Activated naive CD4-positive, alpha-beta T cell treated with anti-CD3 and anti-CD28 coated beads, Interleukin-2, amount 50 U/mL, for 24 hours (primary cell): ENCODE measurements at regions not wholly inside any gene's neighbourhood (a gene's known extent, or its start where the extent isn't known, plus 50 kb on each side); places are given as distances from the start of the nearest gene placed in this dataset.
"Not testable (repeated sequence)": the region's sequence is repeated elsewhere in the genome, so short reads cannot be mapped to it uniquely, and the experiment has no call there.

Source experiments
- H3K27ac Mint-ChIP-seq: one replicate; pipeline ENCODE4 v1.8.0; 2021; ENCODE audit warnings: mild to moderate bottlenecking, mixed read lengths
- H3K27me3 Mint-ChIP-seq: one replicate; pipeline ENCODE4 v1.8.0; 2021; ENCODE audit warnings: mixed read lengths
- H3K36me3 Mint-ChIP-seq: one replicate; pipeline ENCODE4 v1.8.0; 2021; ENCODE audit warnings: mixed read lengths
- H3K4me1 Mint-ChIP-seq: one replicate; pipeline ENCODE4 v1.8.0; 2021; ENCODE audit warnings: mixed read lengths
- H3K4me3 Mint-ChIP-seq: one replicate; pipeline ENCODE4 v1.8.0; 2021; ENCODE audit warnings: mild to moderate bottlenecking, mixed read lengths
- H3K9me3 Mint-ChIP-seq: one replicate; pipeline ENCODE4 v1.8.0; 2021; ENCODE audit warnings: mixed read lengths

DNA sequence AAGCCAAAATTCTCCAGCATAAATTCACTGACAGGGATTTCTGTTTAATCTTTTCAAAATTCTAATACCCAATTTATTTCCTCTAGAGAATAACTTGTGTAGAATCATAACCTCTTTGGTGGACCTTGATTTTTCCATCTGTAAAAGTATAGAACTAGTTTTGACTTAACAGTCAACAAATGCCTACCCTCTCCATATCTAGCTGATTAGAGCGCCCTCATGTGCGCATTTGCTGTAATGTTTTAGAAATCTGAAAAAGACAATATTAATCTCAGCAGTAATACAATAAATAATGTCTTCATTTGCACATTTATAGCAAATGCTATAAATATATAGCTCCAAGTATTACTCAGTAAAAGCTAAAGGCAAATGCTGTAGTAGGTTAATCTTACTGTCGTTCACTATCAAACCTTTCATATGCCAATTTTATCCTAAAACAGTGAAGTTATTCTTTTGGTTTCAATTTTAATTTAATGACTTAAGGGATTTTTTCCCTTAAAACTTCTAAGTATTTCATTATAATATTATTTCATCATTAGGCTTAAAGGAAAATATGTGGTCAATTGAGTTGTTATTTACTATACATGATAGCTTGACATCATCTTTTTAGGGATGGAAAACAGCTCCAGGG lies 153.6 kb upstream of the EFCAB3 start:
- H3K4me3 Mint-ChIP-seq, H3K27ac Mint-ChIP-seq, H3K27me3 Mint-ChIP-seq, H3K4me1 Mint-ChIP-seq, H3K9me3 Mint-ChIP-seq, H3K36me3 Mint-ChIP-seq: not testable (repeated sequence)

DNA sequence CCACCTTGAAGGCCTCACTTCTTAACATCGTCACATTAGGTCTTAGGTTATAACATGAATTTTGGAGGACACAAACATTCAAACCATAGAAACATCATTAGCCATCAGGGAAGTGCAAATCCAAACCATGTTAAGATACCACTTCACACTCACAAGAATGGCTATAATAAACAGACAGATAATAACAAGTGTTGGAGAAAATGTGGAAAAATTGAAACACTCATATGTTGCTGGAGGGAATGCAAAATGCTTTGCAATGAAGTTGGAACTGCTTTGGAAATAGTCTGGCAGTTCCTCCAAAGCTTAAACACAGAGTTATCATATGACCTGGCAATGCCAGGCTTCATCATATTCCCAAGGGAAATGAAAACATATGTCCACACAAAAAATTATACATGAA lies 156.8 kb upstream of the EFCAB3 start:
- not testable (repeated sequence) for H3K9me3 Mint-ChIP-seq, H3K4me1 Mint-ChIP-seq, H3K27ac Mint-ChIP-seq, H3K4me3 Mint-ChIP-seq, H3K36me3 Mint-ChIP-seq, H3K27me3 Mint-ChIP-seq

DNA sequence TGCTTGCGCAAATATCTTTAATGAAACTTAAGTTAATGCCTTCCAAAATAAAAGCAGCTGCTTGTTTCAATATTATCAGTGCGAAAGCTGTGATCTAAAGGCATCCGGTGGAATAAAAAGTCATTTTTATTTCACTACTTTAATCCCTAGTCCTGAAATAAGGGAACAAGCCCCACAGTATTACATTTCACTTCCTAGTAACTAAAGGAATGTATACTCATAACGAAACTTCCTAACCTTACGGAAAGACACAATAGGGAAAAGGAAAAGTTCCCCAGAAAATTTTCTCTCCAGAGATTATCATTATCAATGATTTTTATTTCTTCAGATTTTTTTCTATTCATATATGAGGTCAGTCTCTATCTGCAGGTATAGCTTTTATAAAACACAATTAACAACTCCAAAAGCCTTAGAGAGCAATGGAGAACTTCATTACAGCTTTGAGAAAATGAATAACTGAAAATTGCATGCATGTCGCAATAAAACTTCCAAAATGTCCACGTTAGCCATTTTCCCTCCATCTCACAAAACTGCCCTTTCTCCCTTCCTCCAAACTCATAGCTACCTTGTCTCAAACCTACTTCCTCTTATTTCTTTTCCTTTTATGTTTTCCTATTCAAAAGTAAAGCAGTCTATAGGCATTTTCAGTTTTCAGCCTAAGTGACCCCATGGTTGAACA lies 154.3 kb upstream of the MED13 start:
- Mint-ChIP-seq H3K9me3 (no peaks in the 10 kb centered on the region), H3K36me3 (no peaks in the 10 kb centered on the region), H3K4me3 (no peak overlapping the region), H3K27me3 (peaks cover 3% of the 10 kb centered on the region), H3K4me1 (no peaks in the 10 kb centered on the region), H3K27ac (no peak overlapping the region)

DNA sequence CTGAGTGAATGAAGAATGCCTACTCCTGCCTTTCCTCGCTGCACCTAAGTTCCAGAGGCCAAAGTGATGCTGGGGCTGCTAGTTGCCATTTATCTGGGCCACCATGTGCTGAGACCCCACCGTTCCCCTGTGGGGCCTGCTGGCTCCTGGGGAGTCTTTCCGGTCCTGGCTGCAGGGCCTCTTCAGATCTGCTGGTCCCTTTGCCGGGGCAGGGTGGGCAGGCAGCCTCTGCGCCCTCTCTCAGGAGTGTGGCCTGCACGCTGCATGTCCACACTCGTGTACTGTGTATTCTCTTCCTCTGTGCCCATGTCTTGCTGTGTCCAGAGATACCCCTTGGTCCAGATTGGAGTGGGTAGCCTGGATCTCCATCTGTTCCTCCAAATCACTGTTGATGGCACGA lies 151.8 kb upstream of the MED13 start:
- H3K9me3 Mint-ChIP-seq, result no peaks in the 10 kb centered on the region
- H3K27me3 Mint-ChIP-seq, result peaks cover 9% of the 10 kb centered on the region
- H3K4me1 Mint-ChIP-seq, result no peaks in the 10 kb centered on the region
- no peaks in the 10 kb centered on the region for H3K36me3 Mint-ChIP-seq
- no peak overlapping the region for H3K27ac Mint-ChIP-seq
- H3K4me3 Mint-ChIP-seq, result no peak overlapping the region

DNA sequence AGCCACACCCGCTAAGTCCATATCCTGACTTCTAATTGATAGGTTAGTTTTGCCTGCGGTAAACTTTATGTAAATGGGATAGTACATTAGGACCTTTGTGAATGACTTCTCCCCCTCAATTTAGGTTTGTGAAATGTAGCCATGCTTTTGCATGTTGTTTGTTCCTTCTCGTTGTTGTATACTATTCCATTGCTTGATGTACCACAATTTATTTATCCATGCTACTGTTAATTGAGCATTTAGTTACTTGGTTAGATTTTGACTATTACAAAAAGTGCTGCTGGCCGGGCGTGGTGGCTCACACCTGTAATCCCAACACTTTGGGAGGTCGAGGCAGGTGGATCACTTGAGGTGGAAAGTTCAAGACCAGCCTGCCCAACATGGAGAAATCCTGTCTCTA lies 150.8 kb upstream of the MED13 start:
- H3K4me1 Mint-ChIP-seq, H3K27me3 Mint-ChIP-seq, H3K27ac Mint-ChIP-seq, H3K36me3 Mint-ChIP-seq, H3K9me3 Mint-ChIP-seq, H3K4me3 Mint-ChIP-seq: not testable (repeated sequence)

DNA sequence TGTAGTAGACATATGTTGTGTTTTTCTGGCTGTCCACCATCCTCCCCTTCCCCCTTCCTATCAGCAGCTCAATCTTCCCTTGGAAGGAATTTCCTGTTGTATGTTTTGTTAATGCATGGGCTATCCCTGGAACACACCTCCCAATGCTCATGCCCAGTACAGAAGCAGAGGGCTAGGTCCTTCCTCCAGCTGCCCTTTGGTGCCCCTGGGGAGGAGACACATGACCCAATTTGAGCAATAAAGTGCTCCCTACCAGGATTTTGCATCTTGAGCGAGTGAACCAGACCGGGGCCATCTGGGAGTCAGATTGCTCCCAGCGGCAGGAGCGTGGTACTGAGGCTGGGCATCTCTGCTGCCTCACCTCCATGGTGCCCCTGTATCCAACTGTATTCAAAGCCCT lies 141.5 kb upstream of the MED13 start:
- no peaks in the 10 kb centered on the region for H3K4me1 Mint-ChIP-seq
- no peak overlapping the region for H3K27ac Mint-ChIP-seq
- no peak overlapping the region for H3K4me3 Mint-ChIP-seq
- no peaks in the 10 kb centered on the region for H3K9me3 Mint-ChIP-seq
- peaks cover under 1% of the 10 kb centered on the region for H3K36me3 Mint-ChIP-seq
- H3K27me3 Mint-ChIP-seq, result peaks cover 4% of the 10 kb centered on the region

DNA sequence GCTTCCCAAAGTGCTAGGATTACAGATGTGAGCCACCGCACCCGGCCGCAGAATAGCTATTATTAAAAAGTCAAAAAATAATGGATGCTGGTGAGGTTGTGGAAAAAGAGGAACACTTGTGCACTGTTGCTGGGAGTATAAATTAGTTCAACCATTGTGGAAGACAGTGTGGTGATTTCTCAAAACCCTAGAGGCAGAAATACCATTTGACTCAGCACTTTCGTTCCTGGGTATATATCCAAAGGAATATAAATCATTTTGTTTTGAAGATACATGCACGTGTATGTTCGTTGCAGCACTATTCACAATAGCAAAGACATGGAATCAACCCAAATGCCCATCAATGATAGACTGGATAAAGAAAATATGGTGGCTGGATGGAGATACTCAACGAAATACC lies 132.1 kb upstream of the MED13 start:
- not testable (repeated sequence) for H3K36me3 Mint-ChIP-seq, H3K4me1 Mint-ChIP-seq

DNA sequence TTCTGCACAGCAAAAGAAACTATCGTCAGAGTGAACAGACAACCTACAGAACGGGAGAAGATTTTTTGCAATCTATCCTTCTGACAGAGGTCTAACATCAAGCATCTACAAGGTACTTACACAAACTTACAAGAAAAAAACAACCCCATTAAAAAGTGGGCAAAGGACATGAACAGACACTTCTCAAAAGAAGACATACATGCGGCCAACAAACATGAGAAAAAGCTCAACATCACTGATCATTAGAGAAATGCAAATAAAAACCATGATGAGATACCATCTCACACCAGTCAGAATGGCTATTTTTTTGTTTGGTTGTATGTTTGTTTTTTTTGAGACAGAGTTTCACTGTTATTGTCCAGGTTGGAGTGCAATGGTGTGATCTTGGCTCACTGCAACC lies 131.5 kb upstream of the MED13 start:
- not testable (repeated sequence) for H3K27ac Mint-ChIP-seq, H3K4me1 Mint-ChIP-seq, H3K9me3 Mint-ChIP-seq, H3K27me3 Mint-ChIP-seq, H3K36me3 Mint-ChIP-seq, H3K4me3 Mint-ChIP-seq

More for the DNA sequence above, 132.1 kb upstream of the MED13 start:
- not testable (repeated sequence) for H3K27me3 Mint-ChIP-seq, H3K27ac Mint-ChIP-seq, H3K9me3 Mint-ChIP-seq, H3K4me3 Mint-ChIP-seq

DNA sequence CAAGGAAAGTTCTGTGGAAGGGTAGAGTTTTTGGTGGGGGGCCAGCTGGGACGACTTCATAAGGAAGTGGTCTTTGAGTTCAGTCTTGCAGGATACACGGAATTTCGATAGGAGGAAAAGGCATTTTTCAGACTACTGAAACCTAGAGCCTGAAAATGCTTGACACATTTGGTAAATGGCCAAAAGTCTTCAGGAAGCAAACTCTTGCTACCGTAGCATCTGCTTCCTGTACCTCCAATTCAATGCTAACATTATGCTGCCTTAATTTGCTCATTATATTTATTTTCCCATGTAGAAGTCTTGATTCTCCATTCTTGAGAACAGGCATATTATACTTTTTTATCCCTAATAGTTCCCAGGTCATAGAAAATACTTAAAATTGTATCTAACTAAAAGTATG lies 129.3 kb upstream of the MED13 start:
- Mint-ChIP-seq H3K9me3 (no peaks in the 10 kb centered on the region), H3K27me3 (peaks cover 8% of the 10 kb centered on the region), H3K36me3 (no peaks in the 10 kb centered on the region), H3K27ac (no peak overlapping the region), H3K4me3 (no peak overlapping the region), H3K4me1 (no peaks in the 10 kb centered on the region)

DNA sequence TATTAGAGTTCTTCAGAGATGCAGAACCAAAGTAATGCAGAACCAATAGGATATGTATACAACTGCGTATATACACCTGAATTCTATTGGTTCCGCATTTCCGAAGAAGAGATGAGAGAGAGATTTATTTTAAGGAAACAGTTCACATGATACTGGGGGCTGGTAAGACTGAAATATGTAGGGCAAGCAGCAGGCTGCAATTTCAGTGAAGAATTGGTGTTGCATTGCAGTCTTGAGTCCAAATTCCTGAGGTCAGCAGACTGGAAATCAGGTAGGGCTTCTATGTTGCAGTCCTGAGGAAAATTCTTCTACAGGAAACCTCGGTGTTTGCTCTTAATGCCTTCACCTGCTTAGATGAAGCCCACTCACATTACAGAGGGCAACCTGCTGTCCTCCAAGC lies 128.2 kb upstream of the MED13 start:
- Mint-ChIP-seq H3K27me3 (peaks cover 10% of the 10 kb centered on the region), H3K27ac (no peak overlapping the region), H3K36me3 (no peaks in the 10 kb centered on the region), H3K9me3 (no peaks in the 10 kb centered on the region), H3K4me1 (no peaks in the 10 kb centered on the region), H3K4me3 (no peak overlapping the region)

DNA sequence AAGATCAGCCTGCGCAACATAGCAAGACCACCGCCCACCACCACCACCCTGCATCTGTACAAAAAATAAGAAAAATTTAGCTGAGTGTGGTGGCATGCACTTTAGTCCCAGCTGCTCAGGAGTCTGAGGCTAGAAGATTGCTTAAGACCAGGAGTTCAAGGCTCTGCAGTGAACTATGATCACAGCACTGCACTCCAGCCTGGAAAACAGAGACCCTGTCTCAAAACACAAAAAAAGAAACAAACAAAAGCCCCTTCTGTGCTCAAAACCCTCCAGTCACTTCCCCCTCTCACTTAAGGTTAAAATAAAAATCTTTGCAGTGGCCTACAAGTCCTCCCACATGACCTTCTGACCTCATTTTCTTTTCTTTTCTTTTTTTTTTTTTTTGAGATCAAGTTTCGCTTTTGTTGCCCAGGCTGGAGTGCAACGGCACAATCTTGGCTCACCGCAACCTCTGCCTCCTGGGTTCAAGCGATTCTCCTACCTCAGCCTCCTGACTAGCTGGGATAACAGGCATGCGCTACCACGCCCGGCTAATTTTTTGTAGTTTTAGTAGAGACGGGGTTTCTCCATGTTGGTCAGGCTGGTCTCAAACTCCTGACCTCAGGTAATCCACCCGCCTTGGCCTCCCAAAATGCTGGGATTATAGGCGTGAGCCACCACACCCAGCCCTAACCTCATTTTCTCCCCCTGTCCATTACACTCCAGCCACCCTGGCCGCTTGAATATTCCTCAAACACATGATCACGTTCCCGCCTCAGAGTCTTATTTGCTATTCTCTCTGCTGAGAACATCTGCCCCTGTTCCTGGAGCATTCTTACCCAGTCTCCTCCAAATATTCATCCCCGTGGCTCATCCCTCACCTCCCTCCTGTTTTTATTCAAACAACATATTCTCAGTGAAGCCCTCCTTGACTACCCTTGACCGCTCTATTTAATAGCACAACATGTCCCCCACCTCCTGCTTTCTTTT lies 126.6 kb upstream of the MED13 start:
- Mint-ChIP-seq H3K36me3 (no peaks in the 10 kb centered on the region), H3K27me3 (peaks cover 10% of the 10 kb centered on the region), H3K27ac (no peak overlapping the region), H3K9me3 (no peaks in the 10 kb centered on the region), H3K4me3 (no peak overlapping the region), H3K4me1 (no peaks in the 10 kb centered on the region)

DNA sequence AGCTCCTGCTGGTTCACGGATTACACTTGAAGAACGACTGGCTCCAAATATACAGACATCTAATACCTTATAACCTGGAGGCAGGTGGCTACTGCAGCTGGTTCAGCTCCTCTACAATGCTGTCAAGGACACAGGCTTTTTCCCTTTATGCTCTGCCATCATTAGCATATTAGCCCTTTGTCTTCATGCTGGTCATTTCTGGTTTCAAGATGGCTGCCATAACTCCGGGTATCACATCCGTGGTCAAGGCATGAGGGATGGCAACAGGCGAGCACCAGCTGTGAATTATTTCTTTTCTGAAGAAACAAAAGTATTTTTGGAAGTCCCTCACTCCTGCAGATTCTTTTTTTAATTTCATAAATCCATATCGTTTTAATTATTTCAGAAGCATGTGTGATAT lies 124.3 kb upstream of the MED13 start:
- H3K9me3 Mint-ChIP-seq, result no peaks in the 10 kb centered on the region
- H3K36me3 Mint-ChIP-seq, result no peaks in the 10 kb centered on the region
- no peak overlapping the region for H3K4me3 Mint-ChIP-seq
- peaks cover 4% of the 10 kb centered on the region for H3K27me3 Mint-ChIP-seq
- no peak overlapping the region for H3K27ac Mint-ChIP-seq
- no peaks in the 10 kb centered on the region for H3K4me1 Mint-ChIP-seq

DNA sequence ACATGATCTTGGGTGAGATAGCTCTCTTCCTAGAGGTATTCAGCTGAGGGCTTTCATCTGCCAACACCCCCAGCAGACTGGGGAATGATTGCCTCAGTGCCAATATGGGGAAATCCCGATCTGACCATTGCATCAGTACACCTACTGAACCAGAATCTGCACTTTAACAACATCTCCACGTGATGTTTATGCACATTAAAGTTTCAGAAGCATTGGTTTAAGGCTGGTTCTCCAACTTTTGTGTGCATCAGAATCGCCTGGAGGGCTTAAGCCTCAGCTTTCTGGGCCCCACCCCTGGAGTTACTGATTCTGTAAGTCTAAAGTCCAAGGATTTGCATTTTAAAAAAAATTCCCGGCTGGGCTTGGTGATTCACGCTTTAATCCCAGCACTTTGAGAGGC lies 123.6 kb upstream of the MED13 start:
- Mint-ChIP-seq H3K27me3 (peaks cover 2% of the 10 kb centered on the region), H3K27ac (no peak overlapping the region), H3K4me3 (no peak overlapping the region), H3K36me3 (no peaks in the 10 kb centered on the region), H3K4me1 (no peaks in the 10 kb centered on the region), H3K9me3 (no peaks in the 10 kb centered on the region)

DNA sequence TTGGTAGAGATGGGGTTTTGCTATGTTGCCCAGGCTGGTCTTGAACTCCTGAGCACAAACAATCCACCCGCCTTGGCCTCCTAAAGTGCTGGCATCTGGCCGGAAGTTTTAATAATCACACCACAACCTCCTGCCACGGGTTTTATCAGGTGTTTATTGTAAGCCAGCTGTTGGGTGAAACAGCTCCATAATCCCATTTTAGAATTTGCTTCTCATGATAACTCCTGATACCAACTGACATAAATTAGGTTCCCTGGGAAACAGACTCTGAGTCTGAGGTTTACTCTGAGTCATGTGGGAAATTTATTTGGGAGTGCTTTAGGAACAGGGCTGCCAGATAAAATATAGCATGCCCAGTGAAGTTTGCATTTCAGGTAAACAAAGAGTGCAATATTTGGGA lies 122.6 kb upstream of the MED13 start:
- no peaks in the 10 kb centered on the region for H3K9me3 Mint-ChIP-seq
- H3K27ac Mint-ChIP-seq, result no peak overlapping the region
- H3K4me3 Mint-ChIP-seq, result no peak overlapping the region
- peaks cover 2% of the 10 kb centered on the region for H3K27me3 Mint-ChIP-seq
- no peaks in the 10 kb centered on the region for H3K4me1 Mint-ChIP-seq
- H3K36me3 Mint-ChIP-seq, result no peaks in the 10 kb centered on the region

DNA sequence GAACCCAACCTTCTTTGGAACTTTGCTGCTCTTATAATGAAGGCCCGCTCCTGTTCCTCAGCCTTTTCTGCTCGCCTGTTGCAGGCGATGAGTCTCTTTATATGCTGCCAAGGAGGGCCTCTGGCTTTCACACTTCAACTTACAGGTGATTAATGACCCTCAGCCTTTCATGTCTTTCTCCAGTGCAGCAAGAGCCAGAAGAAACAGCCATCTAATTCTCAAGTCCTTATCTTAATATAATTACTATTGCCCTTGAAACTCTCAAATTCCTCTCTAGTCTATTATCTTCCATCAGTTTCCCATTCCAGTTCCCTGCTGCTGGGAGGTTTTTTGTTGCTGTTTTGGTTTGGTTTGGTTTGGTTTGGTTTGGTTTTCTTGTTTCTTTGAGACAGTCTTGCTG lies 121.8 kb upstream of the MED13 start:
- H3K27ac Mint-ChIP-seq, result no peak overlapping the region
- H3K27me3 Mint-ChIP-seq, result peaks cover 2% of the 10 kb centered on the region
- H3K36me3 Mint-ChIP-seq, result no peaks in the 10 kb centered on the region
- no peaks in the 10 kb centered on the region for H3K9me3 Mint-ChIP-seq
- H3K4me3 Mint-ChIP-seq, result no peak overlapping the region
- H3K4me1 Mint-ChIP-seq, result no peaks in the 10 kb centered on the region

DNA sequence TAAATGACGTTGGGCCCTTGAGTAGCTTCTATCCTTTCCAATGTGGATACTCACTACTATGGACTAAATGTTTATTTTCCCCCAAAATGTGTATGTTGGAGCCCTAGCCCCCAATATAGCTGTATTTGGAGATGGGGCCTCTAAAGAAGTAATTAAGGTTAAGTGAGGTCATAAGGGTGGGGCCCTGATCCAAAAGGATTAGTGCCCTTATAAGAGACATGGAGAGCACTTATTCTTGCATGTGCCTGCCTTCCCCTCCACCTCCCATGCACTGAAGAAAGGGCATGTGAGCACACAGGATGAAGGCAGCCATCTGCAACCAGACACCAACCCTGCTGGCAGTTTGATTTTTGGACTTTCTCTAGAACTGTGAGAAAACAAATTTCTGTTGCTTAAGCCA lies 115.7 kb upstream of the MED13 start:
- Mint-ChIP-seq H3K36me3 (no peaks in the 10 kb centered on the region), H3K27ac (no peak overlapping the region), H3K9me3 (no peaks in the 10 kb centered on the region), H3K27me3 (no peaks in the 10 kb centered on the region), H3K4me1 (no peaks in the 10 kb centered on the region), H3K4me3 (no peak overlapping the region)
